ENCODE measurements at regions not wholly inside any gene's neighbourhood (a gene's known extent, or its start where the extent isn't known, plus 50 kb on each side); places are given as distances from the start of the nearest gene placed in this dataset.

GRCh38 chr9:14560194-14560593 is 133.0 kb downstream of the ZDHHC21 start:
- intact Hi-C loops (cut with micrococcal nuclease): no loop called here

DNA sequence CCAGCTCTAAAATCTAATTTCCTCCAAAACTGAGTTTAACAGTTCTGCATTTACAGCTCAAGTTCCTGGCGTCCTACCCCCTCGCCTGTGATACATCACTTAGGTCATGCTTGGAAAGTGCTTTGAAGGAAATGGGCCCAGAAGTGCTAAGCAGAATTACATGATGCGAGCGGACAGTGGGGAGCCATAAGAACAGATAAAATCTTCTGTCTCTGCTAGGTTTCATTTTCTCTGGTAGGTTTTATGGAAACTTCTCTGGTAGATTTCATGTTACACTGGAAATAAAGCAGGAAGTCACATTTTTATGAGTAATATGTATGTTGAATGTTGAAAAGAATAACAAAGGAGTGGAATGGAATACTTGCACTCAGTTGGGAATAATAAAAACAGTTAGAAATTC is 138.3 kb downstream of the ZDHHC21 start:
- intact Hi-C loops (cut with micrococcal nuclease): no loop called here

DNA sequence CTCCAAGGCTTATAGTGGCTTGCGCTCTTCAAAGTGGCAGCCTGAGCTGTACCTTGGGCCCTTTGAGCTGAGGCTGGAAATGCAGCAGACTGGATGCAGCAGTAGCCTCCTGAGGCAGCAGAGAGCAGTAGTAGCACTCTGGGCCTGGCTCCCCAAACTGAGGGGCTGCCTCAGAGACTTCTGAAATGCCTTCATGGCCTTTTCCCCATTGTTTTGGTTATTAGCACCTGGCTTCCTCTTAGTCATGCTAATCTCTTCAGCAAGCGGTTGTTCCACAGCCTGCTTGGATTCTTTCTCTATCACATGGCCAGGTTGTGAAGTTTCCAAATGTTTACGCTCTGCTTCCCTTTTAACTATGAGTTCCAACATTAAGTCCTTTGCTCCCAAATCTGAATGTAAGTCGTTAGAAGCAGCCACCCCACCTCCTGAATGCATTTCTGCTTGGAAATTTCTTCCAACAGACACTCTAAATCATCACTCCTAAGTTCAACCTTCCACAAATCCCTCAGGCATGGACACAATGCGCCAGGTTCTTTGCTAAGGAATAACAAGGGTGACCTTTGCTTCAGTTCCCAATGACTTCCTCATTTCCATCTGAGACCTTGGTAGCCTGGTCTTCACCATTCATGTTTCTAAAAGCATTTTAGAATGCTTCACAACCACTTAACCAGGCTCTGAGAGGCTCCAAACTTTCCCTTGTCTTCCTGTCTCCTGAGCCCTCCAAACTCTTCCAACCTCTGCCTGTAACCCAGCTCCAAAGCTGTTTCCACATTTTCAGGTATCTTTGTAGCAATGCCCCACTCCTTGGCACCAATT is 145.8 kb downstream of the ZDHHC21 start:
- intact Hi-C loops (cut with micrococcal nuclease): no loop called here

- intact Hi-C loops (cut with micrococcal nuclease): no loop called here
Measured at GRCh38 chr9:14546693-14547092, 146.5 kb downstream of the ZDHHC21 start.

- intact Hi-C loops (cut with micrococcal nuclease): no loop called here
Measured at GRCh38 chr9:14542071-14542470, 151.2 kb downstream of the ZDHHC21 start.

- intact Hi-C loops (cut with micrococcal nuclease): no loop called here
Measured at GRCh38 chr9:14538526-14538925, 154.7 kb downstream of the ZDHHC21 start.

DNA sequence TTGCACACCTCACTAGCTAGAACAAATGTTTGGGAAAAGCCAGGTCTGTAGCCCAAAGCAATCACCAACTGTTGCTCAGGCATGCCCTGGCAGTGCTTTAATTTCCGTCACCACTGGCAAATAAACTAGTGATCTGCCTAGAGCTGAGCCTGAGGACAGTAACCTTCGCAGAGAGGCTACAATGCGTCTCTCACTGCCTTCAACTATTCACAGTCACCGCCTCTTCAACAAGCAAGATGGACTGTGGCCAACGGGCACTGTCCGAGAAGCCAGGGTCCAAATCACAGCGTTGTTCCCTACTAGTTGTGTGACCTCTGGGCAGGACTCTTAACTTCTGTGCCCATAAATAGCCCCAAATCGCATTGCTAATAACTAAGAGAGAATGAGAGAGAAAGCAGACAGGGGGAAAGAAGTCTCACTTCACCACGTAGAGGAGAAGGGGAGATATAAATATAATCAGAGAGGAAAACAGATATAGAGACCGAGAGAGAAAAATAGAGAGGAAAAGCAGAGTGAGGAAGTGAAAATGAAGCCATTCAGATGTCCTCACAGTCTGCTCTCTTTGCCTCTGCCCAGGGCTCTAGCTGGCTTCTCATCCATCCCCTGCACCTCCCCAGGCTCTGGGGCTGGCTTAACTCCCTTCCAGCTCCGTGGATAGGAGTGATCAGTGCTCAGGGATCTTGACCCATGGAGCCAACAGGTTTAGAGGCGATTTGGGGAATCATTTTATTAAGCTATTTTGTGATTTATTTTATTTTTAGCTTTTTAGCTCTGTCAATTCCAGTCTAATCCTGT is 157.9 kb downstream of the ZDHHC21 start:
- intact Hi-C loops (cut with micrococcal nuclease): no loop called here

- intact Hi-C loops (cut with micrococcal nuclease): no loop called here
Measured at GRCh38 chr9:14533867-14534640, 159.2 kb downstream of the ZDHHC21 start.

GRCh38 chr9:14532456-14533115 is 160.6 kb downstream of the ZDHHC21 start:
- intact Hi-C loops (cut with micrococcal nuclease): no loop called here

DNA sequence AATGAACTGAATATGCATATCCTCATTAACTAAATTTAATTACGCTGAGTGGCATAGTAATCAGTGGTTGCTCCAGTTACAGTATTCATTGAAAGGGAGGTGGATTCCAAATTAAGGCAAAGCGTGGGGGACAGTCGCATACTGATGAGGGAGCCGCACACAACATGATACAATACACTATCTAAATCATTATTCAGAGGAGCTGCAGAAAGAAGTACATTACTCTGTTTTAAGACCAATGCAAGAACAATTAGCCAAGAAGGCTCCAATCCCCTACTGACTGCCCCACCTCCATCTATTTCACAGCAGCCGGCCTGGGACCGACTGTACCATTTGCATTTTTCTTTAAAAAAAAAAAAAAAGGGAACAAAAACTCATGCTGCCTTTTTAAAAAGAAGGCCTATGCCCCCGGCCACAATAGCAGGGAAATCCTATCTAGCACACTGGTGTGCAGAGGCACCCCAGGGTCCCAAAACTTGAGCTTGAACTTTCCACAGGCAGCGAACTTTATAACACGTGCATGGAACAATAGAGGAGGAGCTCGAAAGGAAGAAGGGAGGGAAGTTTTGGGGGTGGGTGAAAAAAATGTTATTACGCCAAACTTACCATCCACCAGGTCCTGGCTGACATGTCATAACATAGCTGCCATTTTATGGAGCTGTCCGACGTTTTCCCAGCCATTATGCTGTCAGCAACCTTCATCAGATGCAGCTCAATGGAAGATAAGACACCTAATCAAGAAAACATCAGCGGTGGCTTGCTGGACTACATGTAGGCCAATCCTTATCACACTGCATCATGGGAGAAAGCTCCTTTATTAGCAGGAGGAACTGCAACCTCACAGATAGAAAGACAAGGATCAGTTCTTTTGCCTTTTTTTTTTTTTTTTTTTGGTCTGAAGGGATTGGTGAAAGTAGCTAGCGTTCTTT is 161.6 kb downstream of the ZDHHC21 start:
- intact Hi-C loops (cut with micrococcal nuclease): no loop called here

DNA sequence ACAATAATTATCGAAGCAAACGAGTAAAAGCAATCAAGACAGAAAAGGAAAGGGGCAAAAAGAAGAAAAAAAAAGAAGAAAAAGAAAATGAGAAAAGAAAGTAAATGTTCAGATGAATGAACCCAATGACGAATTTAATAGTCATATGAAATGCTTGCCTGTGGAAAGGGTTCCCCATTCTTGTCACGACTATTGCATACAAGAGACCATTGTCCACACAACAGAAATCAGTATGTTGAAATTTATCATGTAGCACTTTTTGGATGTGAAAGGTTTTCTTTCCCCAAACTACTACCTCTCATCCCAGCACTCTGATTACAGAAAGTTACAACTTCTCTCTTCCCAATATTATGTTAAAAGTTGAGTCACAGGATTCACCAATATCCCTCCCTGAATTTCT is 162.4 kb downstream of the ZDHHC21 start:
- intact Hi-C loops (cut with micrococcal nuclease): no loop called here

GRCh38 chr9:14530366-14530765 is 162.9 kb downstream of the ZDHHC21 start:
- intact Hi-C loops (cut with micrococcal nuclease): no loop called here

- intact Hi-C loops (cut with micrococcal nuclease): no loop called here
Measured at GRCh38 chr9:14529629-14530028, 163.6 kb downstream of the ZDHHC21 start.

- intact Hi-C loops (cut with micrococcal nuclease): no loop called here
Measured at GRCh38 chr9:14529054-14529453, 164.2 kb downstream of the ZDHHC21 start.

GRCh38 chr9:14526504-14526903 is 166.7 kb downstream of the ZDHHC21 start:
- intact Hi-C loops (cut with micrococcal nuclease): no loop called here

GRCh38 chr9:14525856-14526255 is 167.4 kb downstream of the ZDHHC21 start:
- intact Hi-C loops (cut with micrococcal nuclease): no loop called here

DNA sequence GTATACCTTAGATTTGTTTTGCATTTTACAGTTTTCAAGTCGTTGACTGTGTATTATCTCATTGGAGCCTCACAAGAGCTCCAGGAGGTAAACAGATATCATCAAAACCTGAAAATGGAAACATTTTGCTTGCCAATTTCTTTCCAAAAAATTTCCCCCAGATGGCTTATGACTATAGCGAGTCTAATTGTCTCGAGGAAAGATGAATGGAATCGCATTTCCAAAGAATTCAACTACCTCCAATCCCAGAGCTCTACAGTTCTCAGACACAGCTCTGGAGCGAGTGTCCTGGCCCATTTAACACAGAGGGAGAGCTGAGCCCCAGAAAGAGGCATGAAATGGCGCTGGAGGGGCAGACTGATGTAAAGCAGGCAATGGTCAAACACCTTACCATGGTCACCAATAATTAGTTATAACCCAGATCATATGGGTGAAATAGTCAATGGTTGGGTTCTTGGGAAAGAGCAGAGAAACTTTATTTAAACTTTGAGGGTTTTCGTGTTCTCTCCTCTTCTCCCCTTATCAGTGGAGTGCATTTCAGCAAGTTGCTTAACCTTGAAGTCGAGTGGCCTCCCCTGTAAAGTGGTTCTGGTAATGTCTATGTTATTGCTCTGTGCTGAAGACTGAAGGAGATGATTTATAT is 168.2 kb downstream of the ZDHHC21 start:
- intact Hi-C loops (cut with micrococcal nuclease): no loop called here

DNA sequence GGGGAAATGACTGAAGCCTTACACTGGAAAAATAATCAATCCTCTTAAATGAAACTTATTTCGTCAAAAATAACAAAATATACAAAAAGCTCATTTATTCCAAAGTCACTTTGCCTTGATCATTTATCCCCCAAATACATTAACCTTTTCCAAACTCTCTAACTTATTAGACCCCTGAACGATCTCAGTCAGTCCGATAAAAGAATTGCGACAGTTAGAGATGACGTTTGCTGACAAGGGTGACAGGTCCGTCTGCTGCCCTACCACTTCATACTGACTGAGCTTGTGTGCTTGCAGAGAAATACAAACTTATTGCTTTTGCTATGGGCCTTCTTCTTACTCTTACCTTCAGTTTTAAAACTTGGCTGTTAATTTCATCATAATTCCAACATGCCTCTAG is 169.7 kb downstream of the ZDHHC21 start:
- intact Hi-C loops (cut with micrococcal nuclease): no loop called here

- intact Hi-C loops (cut with micrococcal nuclease): no loop called here
Measured at GRCh38 chr9:14522627-14523379, 170.4 kb downstream of the ZDHHC21 start.
